Endodermal cell (in vitro differentiated cells): ENCODE measurements at regions not wholly inside any gene's neighbourhood (a gene's known extent, or its start where the extent isn't known, plus 50 kb on each side); places are given as distances from the start of the nearest gene placed in this dataset.
"Not testable (repeated sequence)": the region's sequence is repeated elsewhere in the genome, so short reads cannot be mapped to it uniquely, and the experiment has no call there.

Source experiments
- DNase-seq: peaks from one replicate; pipeline ENCODE4 v3.0.0-alpha.2; 2017
- H3K27ac ChIP-seq: 2 replicates; pipeline ENCODE4 v1.5.1; 2013; ENCODE audit warnings: mild to moderate bottlenecking, low read depth, low read length, moderate library complexity
- H3K27me3 ChIP-seq: 2 replicates; pipeline ENCODE4 v1.6.1; 2013; ENCODE audit warnings: mild to moderate bottlenecking, low read length, moderate library complexity; ENCODE audit not compliant: insufficient read depth, control insufficient read depth, poor library complexity, severe bottlenecking
- H3K36me3 ChIP-seq: 2 replicates; pipeline ENCODE4 v1.7.0; 2013; ENCODE audit warnings: mild to moderate bottlenecking, low read length, moderate library complexity; ENCODE audit not compliant: control insufficient read depth, insufficient read depth
- H3K4me1 ChIP-seq: one replicate; pipeline ENCODE4 v1.7.0; 2013; ENCODE audit warnings: low read length; ENCODE audit not compliant: control insufficient read depth, insufficient read depth
- H3K4me3 ChIP-seq: 2 replicates; pipeline ENCODE4 v1.5.1; 2013; ENCODE audit warnings: mild to moderate bottlenecking, low read length, moderate library complexity
- H3K9ac ChIP-seq: 2 replicates; pipeline ENCODE4 v1.6.1; 2013; ENCODE audit warnings: mild to moderate bottlenecking, low read length, moderate library complexity; ENCODE audit not compliant: poor library complexity, severe bottlenecking; ENCODE audit errors: extremely low read depth
- H3K9me3 ChIP-seq: 2 replicates; pipeline ENCODE4 v1.6.1; 2013; ENCODE audit warnings: mild to moderate bottlenecking, low read length, moderate library complexity; ENCODE audit not compliant: control insufficient read depth
- H3K27ac Mint-ChIP-seq: 2 replicates; pipeline ENCODE4 v1.8.0; 2020; ENCODE audit warnings: mixed read lengths
- H3K27me3 Mint-ChIP-seq: 2 replicates; pipeline ENCODE4 v1.8.0; 2021; ENCODE audit warnings: mild to moderate bottlenecking, mixed read lengths; ENCODE audit not compliant: insufficient read depth
- H3K36me3 Mint-ChIP-seq: 2 replicates; pipeline ENCODE4 v1.8.0; 2020; ENCODE audit warnings: low read depth, mixed read lengths
- H3K4me1 Mint-ChIP-seq: 2 replicates; pipeline ENCODE4 v1.8.0; 2020; ENCODE audit warnings: mixed read lengths
- H3K4me3 Mint-ChIP-seq: 2 replicates; pipeline ENCODE4 v1.8.0; 2020; ENCODE audit warnings: mild to moderate bottlenecking, moderate library complexity, mixed read lengths
- H3K9me3 Mint-ChIP-seq: 2 replicates; pipeline ENCODE4 v1.8.0; 2020; ENCODE audit warnings: mild to moderate bottlenecking, mixed read lengths
- WGBS, 2 experiments: methylation state at CpG; one replicate each; pipeline versions ENCODE4 v1.1.5 to v1.1.7; 2013; ENCODE audit warnings: missing lambda C conversion rate in 2 of 2, mixed read lengths in 1 of 2; ENCODE audit not compliant: insufficient coverage in 1 of 2, insufficient read length in 1 of 2; 5-methylcytosine and 5-hydroxymethylcytosine counted together
- TF ChIP-seq, protein P1 (sequence below): fragments of 200-600 bp; sonication (generic); conservative IDR thresholded peaks from 2 replicates; pipeline ENCODE4 v1.5.0; 2021; ENCODE audit warnings: antibody characterized with exemption, mild to moderate bottlenecking

DNA sequence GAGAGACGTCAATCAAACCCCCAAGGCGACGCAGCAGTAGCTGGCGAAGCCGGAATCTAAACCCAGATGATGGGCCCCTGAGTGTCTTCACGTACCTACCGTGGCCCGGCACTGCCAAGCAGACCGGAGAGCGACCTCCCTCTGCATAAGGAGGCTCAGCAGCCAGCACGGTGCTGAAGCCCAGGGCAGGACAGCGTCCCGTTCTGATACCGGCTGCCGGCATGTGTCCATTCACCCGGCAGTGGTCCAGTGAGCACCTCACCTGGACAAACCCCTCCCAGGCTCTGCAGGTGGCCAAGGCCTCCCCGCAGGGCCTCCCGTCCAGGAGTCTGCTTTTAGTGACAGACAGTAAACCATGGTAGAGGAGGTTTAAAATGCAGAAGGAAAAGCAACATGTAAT lies 142.0 kb downstream of the BRD1 start:
- H3K4me3 Mint-ChIP-seq, result no peak overlapping the region
- H3K9ac ChIP-seq, result no peak overlapping the region
- H3K9me3 Mint-ChIP-seq, result peaks cover 5% of the 10 kb centered on the region
- TF ChIP-seq, protein P1, sequence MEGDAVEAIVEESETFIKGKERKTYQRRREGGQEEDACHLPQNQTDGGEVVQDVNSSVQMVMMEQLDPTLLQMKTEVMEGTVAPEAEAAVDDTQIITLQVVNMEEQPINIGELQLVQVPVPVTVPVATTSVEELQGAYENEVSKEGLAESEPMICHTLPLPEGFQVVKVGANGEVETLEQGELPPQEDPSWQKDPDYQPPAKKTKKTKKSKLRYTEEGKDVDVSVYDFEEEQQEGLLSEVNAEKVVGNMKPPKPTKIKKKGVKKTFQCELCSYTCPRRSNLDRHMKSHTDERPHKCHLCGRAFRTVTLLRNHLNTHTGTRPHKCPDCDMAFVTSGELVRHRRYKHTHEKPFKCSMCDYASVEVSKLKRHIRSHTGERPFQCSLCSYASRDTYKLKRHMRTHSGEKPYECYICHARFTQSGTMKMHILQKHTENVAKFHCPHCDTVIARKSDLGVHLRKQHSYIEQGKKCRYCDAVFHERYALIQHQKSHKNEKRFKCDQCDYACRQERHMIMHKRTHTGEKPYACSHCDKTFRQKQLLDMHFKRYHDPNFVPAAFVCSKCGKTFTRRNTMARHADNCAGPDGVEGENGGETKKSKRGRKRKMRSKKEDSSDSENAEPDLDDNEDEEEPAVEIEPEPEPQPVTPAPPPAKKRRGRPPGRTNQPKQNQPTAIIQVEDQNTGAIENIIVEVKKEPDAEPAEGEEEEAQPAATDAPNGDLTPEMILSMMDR, result no peak
- peak; percentile 10 for DNase-seq
- peaks cover 2% of the 10 kb centered on the region for H3K27me3 Mint-ChIP-seq
- no peaks in the 10 kb centered on the region for H3K4me1 Mint-ChIP-seq
- no peaks in the 10 kb centered on the region for H3K4me1 ChIP-seq
- no peaks in the 10 kb centered on the region for H3K36me3 Mint-ChIP-seq
- no peak overlapping the region for H3K27ac ChIP-seq
- H3K4me3 ChIP-seq, result no peak overlapping the region
- H3K27ac Mint-ChIP-seq, result no peak overlapping the region
- H3K36me3 ChIP-seq, result no peaks in the 10 kb centered on the region
- H3K9me3 ChIP-seq, result no peaks in the 10 kb centered on the region
- no peaks in the 10 kb centered on the region for H3K27me3 ChIP-seq
- 82 to 86% methylated on average over 15 to 18 of the region's 18 CpGs for WGBS, 2 experiments

GRCh38 chr22:49685116-49685515 lies 142.6 kb downstream of the BRD1 start:
- Mint-ChIP-seq H3K4me3 (no peak overlapping the region), H3K9me3 (no peaks in the 10 kb centered on the region), H3K27ac (no peak overlapping the region), H3K36me3 (no peaks in the 10 kb centered on the region), H3K27me3 (no peaks in the 10 kb centered on the region), H3K4me1 (no peaks in the 10 kb centered on the region)
- H3K27me3 ChIP-seq, result no peaks in the 10 kb centered on the region
- H3K27ac ChIP-seq, result no peak overlapping the region
- WGBS, 2 experiments, result 87 to 88% methylated on average over 6 to 9 of the region's 9 CpGs
- H3K36me3 ChIP-seq, result no peaks in the 10 kb centered on the region
- H3K9ac ChIP-seq, result no peak overlapping the region
- no peak overlapping the region for H3K4me3 ChIP-seq
- H3K4me1 ChIP-seq, result no peaks in the 10 kb centered on the region
- DNase-seq, result peak; percentile 36
- TF ChIP-seq, protein P1, result no peak
- no peaks in the 10 kb centered on the region for H3K9me3 ChIP-seq

- H3K4me1 Mint-ChIP-seq, result no peaks in the 10 kb centered on the region
- no peaks in the 10 kb centered on the region for H3K27me3 Mint-ChIP-seq
Measured at GRCh38 chr22:49683032-49683431, 144.6 kb downstream of the BRD1 start.

GRCh38 chr22:49680819-49681218 lies 146.9 kb downstream of the BRD1 start:
- H3K4me3 ChIP-seq, H3K27ac ChIP-seq, H3K27me3 Mint-ChIP-seq, DNase-seq, H3K4me1 ChIP-seq, H3K36me3 ChIP-seq, H3K27ac Mint-ChIP-seq, H3K9me3 Mint-ChIP-seq, H3K9ac ChIP-seq, H3K36me3 Mint-ChIP-seq, H3K27me3 ChIP-seq, H3K9me3 ChIP-seq, H3K4me1 Mint-ChIP-seq, H3K4me3 Mint-ChIP-seq: not testable (repeated sequence)
- WGBS, 2 experiments, result 81 to 91% methylated on average over 2 to 5 of the region's 6 CpGs

More at GRCh38 chr22:49683032-49683431, 144.6 kb downstream of the BRD1 start:
- Mint-ChIP-seq H3K27ac (no peak overlapping the region), H3K4me3 (no peak overlapping the region), H3K9me3 (no peaks in the 10 kb centered on the region), H3K36me3 (no peaks in the 10 kb centered on the region)
- WGBS, 2 experiments, result 82 to 90% methylated on average over 2 to 3 of the region's 3 CpGs
- Histone ChIP-seq H3K36me3 (no peaks in the 10 kb centered on the region), H3K4me3 (no peak overlapping the region), H3K27me3 (peaks cover 7% of the 10 kb centered on the region), H3K27ac (no peak overlapping the region), H3K4me1 (no peaks in the 10 kb centered on the region), H3K9ac (no peak overlapping the region), H3K9me3 (no peaks in the 10 kb centered on the region)
- DNase-seq, result no peak
- TF ChIP-seq, protein P1, result no peak
